Stimulated activated CD4-positive, alpha-beta T cell treated with anti-CD3 and anti-CD28 coated beads, Interleukin-2, amount 100 ng/mL, for 24 hours (primary cell): ENCODE measurements at regions not wholly inside any gene's neighbourhood (a gene's known extent, or its start where the extent isn't known, plus 50 kb on each side); places are given as distances from the start of the nearest gene placed in this dataset.
"Not testable (repeated sequence)": the region's sequence is repeated elsewhere in the genome, so short reads cannot be mapped to it uniquely, and the experiment has no call there.

Experiments
- DNase-seq, 2 donors: peaks; one replicate each; pipeline ENCODE4 v3.0.0-alpha.2; 2020

GRCh38 chr3:4077950-4078349 lies 225.2 kb upstream of the SETMAR start:
- no peak for DNase-seq

- DNase-seq = no peak
Observed at GRCh38 chr3:4078903-4079302, 224.3 kb upstream of the SETMAR start.

GRCh38 chr3:4079339-4080195 lies 223.6 kb upstream of the SETMAR start:
- no peak for DNase-seq

GRCh38 chr3:4083225-4084015 lies 219.7 kb upstream of the SETMAR start:
- no peak for DNase-seq

GRCh38 chr3:4084271-4084670 lies 218.9 kb upstream of the SETMAR start:
- DNase-seq = no peak

GRCh38 chr3:4086662-4087061 lies 216.5 kb upstream of the SETMAR start:
- not testable (repeated sequence) for DNase-seq

GRCh38 chr3:4091786-4092185 lies 211.4 kb upstream of the SETMAR start:
- DNase-seq = no peak

GRCh38 chr3:4097801-4098200 lies 205.4 kb upstream of the SETMAR start:
- no peak for DNase-seq

GRCh38 chr3:4099607-4100006 lies 203.6 kb upstream of the SETMAR start:
- DNase-seq = no peak

- no peak for DNase-seq
Observed at GRCh38 chr3:4107430-4107829, 195.7 kb upstream of the SETMAR start.

- no peak for DNase-seq
Observed at GRCh38 chr3:4113811-4114522, 189.2 kb upstream of the SETMAR start.

GRCh38 chr3:4119119-4119518 lies 184.1 kb upstream of the SETMAR start:
- no peak for DNase-seq

GRCh38 chr3:4125576-4125975 lies 177.6 kb upstream of the SETMAR start:
- DNase-seq = no peak

- DNase-seq = no peak
Observed at GRCh38 chr3:4138150-4138785, 164.9 kb upstream of the SETMAR start.

GRCh38 chr3:4138786-4139431 lies 164.3 kb upstream of the SETMAR start:
- no peak for DNase-seq

- DNase-seq = no peak
Observed at GRCh38 chr3:4139462-4140140, 163.6 kb upstream of the SETMAR start.

- no peak for DNase-seq
Observed at GRCh38 chr3:4140921-4141320, 162.2 kb upstream of the SETMAR start.

GRCh38 chr3:4147556-4148118 lies 155.5 kb upstream of the SETMAR start:
- DNase-seq = no peak

- no peak for DNase-seq
Observed at GRCh38 chr3:4149296-4149695, 153.9 kb upstream of the SETMAR start.

- DNase-seq = no peak
Observed at GRCh38 chr3:4150816-4151215, 152.4 kb upstream of the SETMAR start.

GRCh38 chr3:4151859-4152258 lies 151.3 kb upstream of the SETMAR start:
- DNase-seq = no peak

- DNase-seq = no peak
Observed at GRCh38 chr3:4153771-4154170, 149.4 kb upstream of the SETMAR start.
